Activated CD4-positive, alpha-beta T cell treated with anti-CD3 and anti-CD28 coated beads for 48 hours (primary cell): ENCODE measurements at regions not wholly inside any gene's neighbourhood (a gene's known extent, or its start where the extent isn't known, plus 50 kb on each side); places are given as distances from the start of the nearest gene placed in this dataset.

Experiments used
- DNase-seq: peaks from one replicate; pipeline ENCODE4 v3.0.0-alpha.2; 2020

GRCh38 chr5:18119156-18119785 lies 485.0 kb downstream of the TAF11L14 start:
- no peak for DNase-seq

DNA sequence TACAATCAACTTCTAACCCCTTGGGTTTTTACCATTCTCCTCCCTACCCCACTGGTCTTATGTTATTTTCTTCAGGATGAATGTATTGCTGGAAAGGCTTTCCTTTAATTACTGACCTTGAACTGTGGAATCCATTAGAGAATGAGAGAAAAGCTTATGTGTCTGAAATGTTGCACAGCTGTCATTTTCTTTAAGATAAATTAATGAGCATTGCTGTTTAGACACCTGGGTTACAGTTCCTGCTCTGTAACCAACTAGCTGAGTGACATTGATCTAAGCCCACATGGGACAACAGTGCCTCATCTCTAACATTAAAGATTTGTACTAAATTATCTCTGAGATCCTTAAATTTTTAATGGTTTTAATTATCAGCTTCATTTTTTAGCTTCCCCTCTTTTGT lies 507.0 kb downstream of the TAF11L14 start:
- no peak for DNase-seq

DNA sequence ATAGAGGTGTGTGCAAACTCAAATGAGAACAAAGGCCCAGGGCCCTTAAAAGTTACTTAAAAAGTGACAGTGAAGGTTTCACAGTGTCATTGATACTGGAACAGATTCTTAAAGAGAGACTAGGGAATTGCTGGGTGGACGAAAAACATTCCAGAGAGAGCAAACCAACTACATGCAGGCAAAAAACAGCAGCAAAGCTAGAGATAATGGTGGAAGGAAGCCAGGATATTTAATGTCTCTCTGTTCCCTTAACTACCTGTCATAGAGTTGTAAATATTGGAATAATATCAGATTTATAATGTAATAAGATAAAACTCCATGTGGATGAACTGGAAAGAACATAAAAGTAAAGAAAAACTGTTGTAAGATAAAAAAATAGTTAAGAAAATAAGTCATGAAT lies 508.6 kb downstream of the TAF11L14 start:
- no peak for DNase-seq

DNA sequence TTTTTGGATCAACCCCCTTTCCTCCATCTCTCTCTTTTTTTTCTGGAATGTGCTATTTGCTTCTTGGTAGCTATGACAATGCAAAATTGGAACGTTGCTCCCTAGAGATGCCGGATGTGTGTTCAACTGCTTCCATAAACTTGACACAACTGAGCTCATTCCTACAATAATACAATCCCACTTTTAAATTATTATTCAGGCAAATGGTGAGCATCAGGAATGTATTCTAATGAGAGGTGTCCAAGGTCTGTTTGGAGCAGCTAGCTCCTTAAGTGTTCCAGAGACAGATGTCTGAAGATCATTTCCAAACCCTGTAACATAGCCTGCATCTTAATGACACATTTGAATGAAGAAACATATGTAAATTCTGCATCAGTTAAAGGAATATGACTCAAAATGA lies 518.4 kb downstream of the TAF11L14 start:
- no peak for DNase-seq

DNA sequence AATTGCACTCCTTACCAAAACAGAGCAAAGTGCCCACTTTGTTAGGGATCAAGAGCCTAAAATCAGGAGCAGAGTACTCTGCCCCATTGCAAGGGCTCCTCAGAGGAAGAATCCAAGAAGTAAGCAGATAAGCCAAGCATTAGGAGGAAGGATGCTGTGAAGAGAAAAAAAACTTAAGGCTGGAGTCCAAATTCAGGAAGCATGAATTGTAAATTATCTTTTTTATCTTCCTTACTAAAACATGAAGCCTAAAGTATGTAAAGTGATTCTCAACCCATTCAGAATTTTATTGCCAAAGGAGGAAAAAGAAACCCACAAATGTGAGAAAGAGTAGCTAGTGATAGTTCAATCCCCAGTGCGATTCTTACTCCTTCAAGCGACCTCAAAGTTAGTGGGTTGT lies 523.9 kb downstream of the TAF11L14 start:
- DNase-seq = no peak

DNA sequence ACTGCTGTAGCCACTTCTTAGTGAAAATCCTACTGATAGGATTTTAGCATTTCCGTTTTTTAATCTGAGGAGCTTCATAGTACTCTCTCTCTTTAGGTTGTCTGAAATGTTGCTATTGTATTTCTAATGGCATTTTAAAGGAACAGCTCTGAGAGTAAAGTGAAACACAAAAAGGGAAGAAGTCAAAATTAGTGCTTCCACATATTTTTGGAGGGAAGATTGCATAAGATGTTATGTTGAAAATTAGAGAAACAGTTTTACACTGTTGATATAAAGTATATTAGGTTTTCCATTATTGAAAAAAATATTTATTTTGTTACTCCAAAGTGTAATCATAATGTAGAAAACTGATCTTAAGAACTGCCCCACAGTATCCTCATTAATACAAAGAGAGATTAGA lies 525.1 kb downstream of the TAF11L14 start:
- DNase-seq = no peak

- no peak for DNase-seq
Observed at GRCh38 chr5:18171684-18172083, 537.4 kb downstream of the TAF11L14 start.

DNA sequence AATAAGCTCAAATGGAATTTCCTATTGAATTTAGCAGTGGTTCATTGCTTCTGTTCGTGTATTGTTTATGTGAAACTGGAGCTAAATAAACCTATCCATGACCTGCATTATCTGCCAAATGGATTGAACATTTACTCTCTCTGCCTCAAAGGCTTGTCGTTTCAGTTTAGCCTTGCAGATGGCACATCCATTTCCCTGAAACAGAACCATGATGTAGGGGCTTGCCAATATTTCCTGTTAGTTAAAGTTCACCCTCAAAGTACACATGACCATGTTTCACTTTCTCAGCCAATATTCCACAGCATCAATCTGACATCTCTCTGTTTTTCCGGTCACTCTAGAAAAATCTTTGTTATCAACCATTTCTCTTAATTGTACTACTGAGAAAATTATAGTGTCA lies 545.3 kb downstream of the TAF11L14 start:
- DNase-seq = no peak

- DNase-seq = no peak
Observed at GRCh38 chr5:18181575-18181974, 547.3 kb downstream of the TAF11L14 start.

- DNase-seq = no peak
Observed at GRCh38 chr5:18195910-18196309, 561.6 kb downstream of the TAF11L14 start.

GRCh38 chr5:18197734-18198133 lies 563.5 kb downstream of the TAF11L14 start:
- no peak for DNase-seq

GRCh38 chr5:18202164-18202563 lies 567.9 kb downstream of the TAF11L14 start:
- DNase-seq = no peak

GRCh38 chr5:18203296-18203695 lies 569.0 kb downstream of the TAF11L14 start:
- no peak for DNase-seq

DNA sequence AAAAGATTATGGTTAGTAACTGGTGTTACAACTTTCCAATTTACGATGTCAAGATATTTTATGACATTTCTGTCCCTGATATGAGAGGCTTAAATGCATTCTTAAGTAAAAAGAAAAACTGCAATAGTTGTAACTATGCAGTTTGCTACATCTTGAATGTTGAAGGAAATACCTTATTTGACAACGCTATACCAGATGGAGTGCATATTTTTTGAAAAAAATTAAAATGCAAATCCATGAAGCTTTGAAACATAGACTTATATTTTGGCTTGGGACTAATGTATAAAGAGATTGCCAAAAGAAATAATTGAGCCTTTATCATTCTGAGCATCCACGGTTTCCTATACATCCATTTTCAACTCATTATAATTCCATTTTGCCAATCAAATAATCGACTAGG lies 579.4 kb downstream of the TAF11L14 start:
- DNase-seq = no peak

- DNase-seq = no peak
Observed at GRCh38 chr5:18216016-18216415, 581.8 kb downstream of the TAF11L14 start.

DNA sequence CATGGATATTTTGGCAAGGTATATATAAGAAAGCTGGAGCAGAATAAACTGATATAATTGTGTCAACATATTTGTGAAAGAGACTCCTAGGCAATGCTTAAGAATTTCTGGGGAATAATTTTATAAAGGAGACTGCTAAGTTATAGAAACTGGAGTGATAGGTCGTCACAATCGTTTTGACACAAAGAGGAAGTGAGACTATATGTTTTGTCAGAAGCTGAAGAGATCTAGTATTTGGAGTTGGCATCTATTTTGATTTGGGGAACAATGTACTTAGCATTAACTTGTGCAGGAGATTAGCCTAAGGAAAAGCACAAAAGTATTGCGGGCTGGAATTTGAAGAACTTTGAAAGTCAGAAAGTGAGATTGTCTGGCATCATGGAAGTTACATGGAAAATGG lies 582.5 kb downstream of the TAF11L14 start:
- no peak for DNase-seq

- no peak for DNase-seq
Observed at GRCh38 chr5:18219241-18219640, 585.0 kb downstream of the TAF11L14 start.

GRCh38 chr5:18220631-18221030 lies 586.4 kb downstream of the TAF11L14 start:
- no peak for DNase-seq

DNA sequence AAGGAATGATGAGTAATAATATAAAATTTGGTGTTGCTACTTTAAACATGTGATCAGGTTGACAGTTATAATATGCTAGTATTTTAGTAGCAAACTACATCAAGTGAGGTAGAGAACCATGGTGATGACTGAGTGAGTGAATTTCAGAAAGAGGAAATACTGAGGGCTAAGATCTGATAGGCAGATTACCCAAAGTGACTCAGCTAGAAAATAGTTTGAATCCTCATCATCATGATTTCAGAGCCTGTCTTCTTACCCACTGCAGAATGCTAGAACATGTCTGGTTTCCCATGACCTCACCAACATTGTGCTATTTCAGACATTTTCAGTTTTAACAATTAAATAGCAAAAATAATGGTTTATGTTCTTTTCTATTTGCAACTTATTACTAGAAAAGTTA lies 602.1 kb downstream of the TAF11L14 start:
- DNase-seq = no peak

DNA sequence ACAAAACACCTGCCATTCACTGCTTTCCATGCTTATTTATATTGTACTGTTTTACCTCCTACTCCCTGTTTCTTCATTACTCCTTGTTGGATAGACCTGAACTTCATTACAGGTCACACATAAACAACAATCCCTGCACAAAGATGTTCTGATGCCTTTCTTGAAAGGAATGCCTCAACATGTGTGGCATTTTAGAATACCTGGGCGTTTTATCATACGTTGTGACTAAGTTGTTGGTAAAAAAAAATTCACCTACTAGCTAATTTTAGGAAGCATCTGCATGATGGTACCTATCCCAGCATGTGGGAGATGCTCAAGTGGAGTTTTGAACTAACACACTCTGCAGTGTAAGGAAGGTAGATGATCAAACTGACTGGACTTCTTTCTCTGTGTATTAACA lies 604.1 kb downstream of the TAF11L14 start:
- no peak for DNase-seq

DNA sequence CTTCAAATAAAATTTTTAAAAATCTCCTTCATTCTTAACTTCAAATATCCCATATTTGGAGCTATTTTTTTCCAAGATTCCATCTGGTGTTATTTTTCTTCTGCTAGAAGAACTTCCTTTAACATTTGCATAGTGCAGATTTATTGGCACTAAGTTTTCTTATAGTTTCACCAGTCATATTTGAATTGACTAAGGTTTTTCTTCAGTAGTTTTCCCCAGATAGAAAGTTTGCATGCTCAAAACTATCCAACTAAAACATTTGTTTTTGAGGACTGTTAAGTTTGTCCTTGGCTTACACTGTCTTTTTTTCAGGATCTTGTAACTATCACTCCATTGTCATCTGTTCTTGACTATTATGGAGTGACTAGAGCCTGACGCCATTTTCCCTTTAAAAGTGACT lies 606.7 kb downstream of the TAF11L14 start:
- DNase-seq = no peak

DNA sequence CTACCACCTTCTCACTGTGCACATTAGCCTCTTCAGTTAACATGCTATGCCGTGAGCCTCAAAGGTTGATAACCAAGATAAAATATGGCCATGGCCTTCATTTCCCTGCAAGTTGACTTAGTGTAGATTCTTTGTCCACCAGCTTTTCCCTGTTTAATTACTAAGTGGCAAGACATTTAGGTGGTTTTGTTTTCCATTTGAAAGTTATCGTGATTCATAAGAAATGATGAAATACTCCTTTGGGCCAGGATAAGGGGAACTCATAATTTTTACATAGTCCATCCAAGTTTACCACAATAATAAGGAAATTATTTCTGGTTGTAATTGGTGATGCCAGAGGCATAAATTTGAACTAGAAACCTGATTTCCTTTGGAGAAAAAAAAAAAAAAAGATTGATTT lies 609.6 kb downstream of the TAF11L14 start:
- no peak for DNase-seq

GRCh38 chr5:18244309-18244708 lies 610.0 kb downstream of the TAF11L14 start:
- no peak for DNase-seq

DNA sequence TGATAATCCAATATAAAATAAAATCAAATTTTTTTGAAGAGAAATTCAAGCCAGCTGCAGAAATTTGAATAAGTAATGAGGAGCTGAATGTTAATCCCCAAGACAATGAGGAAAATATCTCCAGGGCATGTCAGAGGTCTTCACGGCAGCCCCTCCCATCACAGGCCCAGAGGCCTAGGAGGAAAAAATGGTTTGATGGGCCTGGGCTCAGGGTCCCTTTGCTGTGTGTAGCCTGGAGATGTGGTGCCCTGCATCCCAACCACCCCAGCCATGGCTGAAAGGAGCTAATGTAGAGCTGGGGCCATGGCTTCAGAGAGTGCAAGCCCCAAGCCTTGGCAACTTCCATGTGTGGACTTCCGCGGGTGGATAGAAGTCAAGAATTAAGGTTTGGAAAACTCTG lies 618.3 kb downstream of the TAF11L14 start:
- DNase-seq = no peak

DNA sequence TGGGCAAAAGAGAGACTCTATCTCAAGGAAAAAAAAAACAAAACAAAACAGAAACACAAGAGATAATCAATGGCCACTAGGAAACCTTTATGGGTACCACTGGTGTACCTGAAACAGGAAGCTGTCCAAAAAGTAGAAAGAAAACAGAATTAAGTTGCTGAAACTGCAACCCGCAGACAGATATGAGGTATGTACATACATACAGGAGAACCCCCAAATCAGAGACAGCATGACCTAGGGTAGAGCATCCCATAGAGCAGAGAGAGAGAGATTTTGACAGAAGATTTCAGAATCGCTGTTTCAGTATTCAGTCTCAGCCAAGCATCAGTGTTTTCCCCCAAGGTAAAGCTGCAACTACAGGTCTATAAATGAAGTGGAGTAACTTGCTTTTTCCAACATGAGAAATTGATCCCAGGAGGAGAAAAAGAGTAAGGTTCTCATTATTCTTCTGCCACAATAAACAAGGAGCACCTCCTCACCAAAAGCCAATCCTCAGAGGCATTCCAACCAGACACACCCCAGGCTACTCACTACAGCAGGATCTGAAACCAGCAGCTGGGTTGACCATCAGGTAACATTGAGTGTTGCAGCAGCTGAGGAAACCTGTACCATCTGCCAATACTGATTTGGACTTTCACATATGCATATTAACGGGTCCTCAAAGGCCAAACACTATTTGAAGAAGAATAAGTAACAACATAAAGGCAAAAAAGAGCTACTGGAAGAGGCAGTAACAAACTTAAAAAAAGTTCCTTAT lies 630.0 kb downstream of the TAF11L14 start:
- DNase-seq = no peak
